ENCODE measurements at regions not wholly inside any gene's neighbourhood (a gene's known extent, or its start where the extent isn't known, plus 50 kb on each side); places are given as distances from the start of the nearest gene placed in this dataset.

GRCh38 chr4:82036181-82036580 is 337.6 kb downstream of the HNRNPD start:
- Histone ChIP-seq H3K4me3 (ENCODE audit: low read depth, low read length) (no peak overlapping the region), H3K36me3 (no peaks in the 10 kb centered on the region), H3K27me3 (no peaks in the 10 kb centered on the region), H3K4me1 (no peaks in the 10 kb centered on the region), H3K9me3 (no peaks in the 10 kb centered on the region)
- no peak for DNase-seq
- TF ChIP-seq CTCF (IDR thresholded peaks at IDR 0.05; ENCODE audit: low read depth, low read length), result no peak

GRCh38 chr4:82034878-82035277 is 338.9 kb downstream of the HNRNPD start:
- H3K36me3 ChIP-seq, result no peaks in the 10 kb centered on the region
- no peaks in the 10 kb centered on the region for H3K27me3 ChIP-seq
- no peak for TF ChIP-seq CTCF (IDR thresholded peaks at IDR 0.05; ENCODE audit: low read depth, low read length)
- H3K9me3 ChIP-seq, result no peaks in the 10 kb centered on the region
- no peak overlapping the region for H3K4me3 ChIP-seq (ENCODE audit: low read depth, low read length)
- H3K4me1 ChIP-seq, result no peaks in the 10 kb centered on the region
- no peak for DNase-seq

- no peak for TF ChIP-seq CTCF (IDR thresholded peaks at IDR 0.05; ENCODE audit: low read depth, low read length)
- Histone ChIP-seq H3K9me3 (no peaks in the 10 kb centered on the region), H3K4me3 (ENCODE audit: low read depth, low read length) (no peak overlapping the region), H3K36me3 (no peaks in the 10 kb centered on the region), H3K27me3 (no peaks in the 10 kb centered on the region), H3K4me1 (no peaks in the 10 kb centered on the region)
- DNase-seq, result no peak
These were observed 339.9 kb downstream of the HNRNPD start for GRCh38 chr4:82033862-82034261.

GRCh38 chr4:82031376-82031927 is 342.3 kb downstream of the HNRNPD start:
- Histone ChIP-seq H3K4me1 (no peaks in the 10 kb centered on the region), H3K4me3 (ENCODE audit: low read depth, low read length) (no peak overlapping the region), H3K27me3 (no peaks in the 10 kb centered on the region), H3K36me3 (no peaks in the 10 kb centered on the region), H3K9me3 (no peaks in the 10 kb centered on the region)
- no peak for TF ChIP-seq CTCF (IDR thresholded peaks at IDR 0.05; ENCODE audit: low read depth, low read length)
- no peak for DNase-seq

GRCh38 chr4:82017680-82018079 is 356.1 kb downstream of the HNRNPD start:
- no peaks in the 10 kb centered on the region for H3K4me1 ChIP-seq
- no peak overlapping the region for H3K4me3 ChIP-seq (ENCODE audit: low read depth, low read length)
- H3K27me3 ChIP-seq, result no peaks in the 10 kb centered on the region
- DNase-seq, result no peak
- H3K36me3 ChIP-seq, result no peaks in the 10 kb centered on the region
- no peaks in the 10 kb centered on the region for H3K9me3 ChIP-seq
- TF ChIP-seq CTCF (IDR thresholded peaks at IDR 0.05; ENCODE audit: low read depth, low read length), result no peak

- H3K36me3 ChIP-seq, result no peaks in the 10 kb centered on the region
- no peak for DNase-seq
- no peaks in the 10 kb centered on the region for H3K27me3 ChIP-seq
- H3K9me3 ChIP-seq, result no peaks in the 10 kb centered on the region
- TF ChIP-seq CTCF (IDR thresholded peaks at IDR 0.05; ENCODE audit: low read depth, low read length), result no peak
- H3K4me1 ChIP-seq, result no peaks in the 10 kb centered on the region
- H3K4me3 ChIP-seq (ENCODE audit: low read depth, low read length), result no peak overlapping the region
These were observed 368.6 kb downstream of the HNRNPD start for GRCh38 chr4:82005158-82005557.

Measured in BE2C (cell line).